CD4-positive, alpha-beta T cell (primary cell): ENCODE measurements at regions not wholly inside any gene's neighbourhood (a gene's known extent, or its start where the extent isn't known, plus 50 kb on each side); places are given as distances from the start of the nearest gene placed in this dataset.

Experiments used
- ATAC-seq: fragments of 200-7000 bp; cut with Tn5 transposase; one replicate; pipeline ENCODE4 v1.10.0; 2022; ENCODE audit warnings: mild to moderate bottlenecking; ENCODE audit not compliant: poor library complexity
- CTCF ChIA-PET: fragments of 350-600 bp; sonication (Branson Sonifier 250); formaldehyde crosslinking; loops from one replicate; lab custom pipeline; 2021; ENCODE audit warnings: antibody characterized with exemption, inconsistent platforms; lab: Charles Lee
- POLR2A ChIA-PET: fragments of 350-600 bp; sonication (Branson Sonifier 250); formaldehyde crosslinking; loops from one replicate; lab custom pipeline; 2021; ENCODE audit warnings: antibody characterized with exemption, inconsistent platforms; lab: Charles Lee
- DNase-seq, 14 experiments: peaks; one replicate each; pipeline ENCODE4 v3.0.0-alpha.2; 2013 to 2020; ENCODE audit warnings: mixed read lengths in 2 of 14
- H3K27ac ChIP-seq, 2 donors: one replicate each; pipeline versions ENCODE4 v1.5.1 to v1.7.0; 2013; ENCODE audit warnings: low read length in 2 of 2, low read depth in 1 of 2, mild to moderate bottlenecking in 1 of 2
- H3K27me3 ChIP-seq, 2 experiments: 1 replicate in 1 of 2; 2 replicates in 1 of 2; pipeline versions ENCODE4 v1.6.1 to v1.7.0; 2013; ENCODE audit warnings: low read length in 2 of 2, control low read depth in 1 of 2, mild to moderate bottlenecking in 1 of 2, moderate library complexity in 1 of 2; ENCODE audit not compliant: insufficient read depth in 2 of 2, control insufficient read depth in 1 of 2
- H3K36me3 ChIP-seq: one replicate; pipeline ENCODE4 v1.6.1; 2013; ENCODE audit warnings: low read length, control low read depth; ENCODE audit not compliant: insufficient read depth
- H3K4me1 ChIP-seq: one replicate; pipeline ENCODE4 v1.6.1; 2013; ENCODE audit warnings: low read length, control low read depth; ENCODE audit not compliant: insufficient read depth
- H3K4me3 ChIP-seq: one replicate; pipeline ENCODE4 v1.5.1; 2013; ENCODE audit warnings: mild to moderate bottlenecking, low read length, moderate library complexity
- H3K9me3 ChIP-seq, 2 experiments: 1 replicate in 1 of 2; 2 replicates in 1 of 2; pipeline versions ENCODE4 v1.6.1 to v1.7.0; 2013; ENCODE audit warnings: low read length in 2 of 2, mild to moderate bottlenecking in 2 of 2, control low read depth in 1 of 2, moderate library complexity in 1 of 2; ENCODE audit not compliant: control insufficient read depth in 1 of 2, insufficient read depth in 1 of 2
- H3K27ac Mint-ChIP-seq: one replicate; pipeline ENCODE4 v1.8.0; 2020; ENCODE audit warnings: mixed read lengths
- H3K27me3 Mint-ChIP-seq: one replicate; pipeline ENCODE4 v1.8.0; 2021; ENCODE audit warnings: mixed read lengths
- H3K36me3 Mint-ChIP-seq: one replicate; pipeline ENCODE4 v1.8.0; 2021; ENCODE audit warnings: low read depth, mixed read lengths
- H3K4me1 Mint-ChIP-seq: one replicate; pipeline ENCODE4 v1.8.0; 2021; ENCODE audit warnings: low read depth, mixed read lengths
- H3K4me3 Mint-ChIP-seq: one replicate; pipeline ENCODE4 v1.8.0; 2020; ENCODE audit warnings: mild to moderate bottlenecking, mixed read lengths
- H3K9me3 Mint-ChIP-seq: one replicate; pipeline ENCODE4 v1.8.0; 2020; ENCODE audit warnings: mixed read lengths
- CTCF ChIP-seq: fragments of 200-600 bp; IDR thresholded peaks from one replicate; pipeline ENCODE4 v1.8.0; 2022; ENCODE audit warnings: antibody characterized with exemption, mild to moderate bottlenecking
- intact Hi-C, 2 experiments: fragments of 100-400 bp; cut with DNase I in 1 of 2; cut with micrococcal nuclease in 1 of 2; formaldehyde crosslinking; loops; one replicate each; pipeline versions ENCODE4 v1.15.1 to v1.9.0; 2023 to 2025; cut with DNase I, micrococcal nuclease

- Histone ChIP-seq H3K27me3 (no peaks in the 10 kb centered on the region), H3K4me1 (no peaks in the 10 kb centered on the region), H3K4me3 (no peak overlapping the region), H3K9me3 (peaks cover 3 to 14% of the 10 kb centered on the region in 2 experiments), H3K27ac (no peak overlapping the region), H3K36me3 (no peaks in the 10 kb centered on the region)
- no peaks in the 10 kb centered on the region for H3K36me3 Mint-ChIP-seq
- DNase-seq (no peak), ATAC-seq (no peak)
- peaks cover 5% of the 10 kb centered on the region for H3K9me3 Mint-ChIP-seq
- TF ChIP-seq CTCF: no peak
- no peaks in the 10 kb centered on the region for H3K27me3 Mint-ChIP-seq
- H3K4me3 Mint-ChIP-seq: no peak overlapping the region
- no peaks in the 10 kb centered on the region for H3K4me1 Mint-ChIP-seq
- POLR2A ChIA-PET: no interaction called here
- CTCF ChIA-PET: no interaction called here
- intact Hi-C loops: no loop called here
- no peak overlapping the region for H3K27ac Mint-ChIP-seq
These were observed 744.4 kb upstream of the EEF2KMT start for GRCh38 chr16:5841974-5842373.

- Histone ChIP-seq H3K4me3 (no peak overlapping the region), H3K27ac (no peak overlapping the region), H3K36me3 (no peaks in the 10 kb centered on the region), H3K27me3 (no peaks in the 10 kb centered on the region), H3K4me1 (no peaks in the 10 kb centered on the region), H3K9me3 (peaks cover 3 to 26% of the 10 kb centered on the region in 2 experiments)
- Mint-ChIP-seq H3K27ac (no peak overlapping the region), H3K9me3 (peaks cover 7% of the 10 kb centered on the region), H3K36me3 (no peaks in the 10 kb centered on the region), H3K27me3 (no peaks in the 10 kb centered on the region), H3K4me3 (no peak overlapping the region), H3K4me1 (no peaks in the 10 kb centered on the region)
- no peak for TF ChIP-seq CTCF
- DNase-seq (no peak), ATAC-seq (no peak)
- intact Hi-C loops: no loop called here
- ChIA-PET CTCF (no interaction called here), POLR2A (no interaction called here)
These were observed 741.1 kb upstream of the EEF2KMT start for GRCh38 chr16:5838725-5839124.

GRCh38 chr16:5838071-5838470 lies 740.5 kb upstream of the EEF2KMT start:
- Histone ChIP-seq H3K27ac (no peak overlapping the region), H3K4me3 (no peak overlapping the region), H3K9me3 (peaks cover 3 to 26% of the 10 kb centered on the region in 2 experiments), H3K4me1 (no peaks in the 10 kb centered on the region), H3K27me3 (no peaks in the 10 kb centered on the region), H3K36me3 (no peaks in the 10 kb centered on the region)
- H3K4me1 Mint-ChIP-seq: no peaks in the 10 kb centered on the region
- H3K27me3 Mint-ChIP-seq: no peaks in the 10 kb centered on the region
- CTCF ChIA-PET: no interaction called here
- intact Hi-C loops: no loop called here
- no peaks in the 10 kb centered on the region for H3K36me3 Mint-ChIP-seq
- no peak for TF ChIP-seq CTCF
- DNase-seq (no peak), ATAC-seq (no peak)
- H3K9me3 Mint-ChIP-seq: peaks cover 5% of the 10 kb centered on the region
- no peak overlapping the region for H3K27ac Mint-ChIP-seq
- no peak overlapping the region for H3K4me3 Mint-ChIP-seq
- POLR2A ChIA-PET: no interaction called here
